HUDEP-2 (cell line): ENCODE measurements at regions not wholly inside any gene's neighbourhood (a gene's known extent, or its start where the extent isn't known, plus 50 kb on each side); places are given as distances from the start of the nearest gene placed in this dataset.
"Not testable (repeated sequence)": the region's sequence is repeated elsewhere in the genome, so short reads cannot be mapped to it uniquely, and the experiment has no call there.

Experiments used
- DNase-seq, 76 experiments: peaks; one replicate each; lab custom pipeline; 2025; ENCODE audit not compliant: unreplicated experiment in 76 of 76; lab: John Stamatoyannopoulos, UW

DNA sequence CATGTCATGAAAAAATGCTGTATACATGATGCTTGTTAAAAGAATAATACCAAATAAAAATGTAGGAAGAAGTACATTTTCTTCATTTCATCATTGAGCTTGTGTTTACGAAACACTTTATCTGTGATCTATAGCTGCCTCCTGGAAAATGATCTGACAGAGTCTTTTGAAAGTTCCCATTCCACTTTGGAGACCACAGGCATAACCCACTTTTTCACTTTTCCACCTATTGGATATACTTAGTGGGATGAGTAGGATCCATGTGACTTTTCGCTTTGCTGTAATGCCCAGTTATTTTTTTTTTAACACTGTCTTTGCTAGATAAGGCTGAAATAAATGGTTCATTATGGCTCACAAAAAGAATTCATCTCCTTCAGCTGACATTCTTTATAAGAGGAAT is 773.0 kb upstream of the AMELY start:
- no peak for DNase-seq

DNA sequence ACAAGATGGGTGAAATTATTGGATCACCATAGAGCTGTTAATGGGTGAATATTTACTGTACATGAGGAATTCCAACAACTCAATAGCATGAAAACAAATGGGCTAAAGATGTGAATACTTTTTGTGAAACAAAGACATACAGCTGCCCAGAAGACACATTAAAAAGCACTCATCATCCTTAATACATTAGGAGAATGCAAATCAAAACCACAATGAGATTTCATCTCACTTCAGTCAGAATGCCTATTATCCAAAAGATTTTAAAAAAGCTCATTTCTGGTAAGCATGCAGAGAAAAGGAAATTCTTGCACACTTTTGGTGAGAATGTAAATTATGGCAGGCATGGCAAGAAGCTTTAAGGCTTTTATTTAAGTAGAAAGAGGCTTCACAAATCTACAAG is 770.8 kb upstream of the AMELY start:
- DNase-seq: no peak

DNA sequence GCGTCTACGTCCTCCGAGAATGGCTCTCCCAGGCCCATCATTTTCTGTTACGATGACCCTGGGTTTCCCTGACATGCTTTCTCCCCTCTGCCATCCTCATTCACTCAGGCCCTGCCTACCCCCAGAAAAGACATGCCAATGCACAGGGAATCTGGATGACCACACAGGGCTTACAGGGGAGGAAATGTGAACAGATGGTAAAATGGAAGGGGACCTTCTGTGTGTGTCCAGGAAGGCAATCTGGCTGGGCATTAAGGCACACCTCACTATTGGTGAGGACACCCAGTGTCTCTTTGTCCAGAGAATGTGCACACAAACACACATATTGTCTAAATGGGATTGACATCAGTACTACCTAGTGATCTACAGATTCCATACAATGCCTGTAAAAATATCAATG is 769.9 kb upstream of the AMELY start:
- DNase-seq: no peak

GRCh38 chrY:7674465-7674864 is 762.9 kb upstream of the AMELY start:
- no peak for DNase-seq

DNA sequence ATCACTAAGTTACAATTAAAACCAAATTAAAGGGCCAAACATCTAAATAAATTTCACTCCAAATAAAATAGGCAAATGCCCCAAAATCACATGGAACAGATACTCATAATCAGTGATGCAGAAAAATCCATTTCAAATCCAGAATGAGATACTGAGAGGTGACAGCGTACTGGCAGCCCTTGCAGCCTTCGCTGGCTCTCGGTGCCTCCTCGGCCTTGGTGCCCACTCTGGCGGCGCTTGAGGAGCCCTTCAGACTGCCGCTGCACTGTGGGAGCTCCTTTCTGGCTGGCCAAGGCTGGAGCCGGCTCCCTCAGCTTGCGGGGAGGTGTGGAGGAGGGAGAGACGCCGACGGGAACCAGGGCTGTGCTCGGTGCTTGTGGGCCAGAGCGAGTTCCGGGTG is 761.2 kb upstream of the AMELY start:
- no peak for DNase-seq

GRCh38 chrY:7663261-7663660 is 751.7 kb upstream of the AMELY start:
- no peak for DNase-seq

DNA sequence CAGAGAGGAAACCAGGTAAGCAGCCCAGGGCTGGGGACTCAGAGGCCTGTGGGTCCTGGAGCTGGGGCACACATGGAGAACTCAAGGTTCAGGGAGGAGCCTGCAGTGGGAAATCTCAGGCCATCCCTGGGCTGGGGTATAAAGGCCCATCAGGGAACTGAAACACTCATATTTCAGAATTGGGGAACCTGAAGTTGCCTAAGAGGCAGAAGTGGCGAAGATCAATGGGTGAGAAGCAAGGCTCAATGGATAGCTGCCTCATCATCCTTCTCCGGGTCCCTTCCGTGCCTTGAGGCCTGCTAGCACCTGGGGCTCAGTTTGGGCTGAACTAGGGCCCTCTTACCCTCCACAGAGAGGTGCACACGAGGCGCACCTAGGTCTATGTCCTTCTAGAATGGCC is 747.5 kb upstream of the AMELY start:
- no peak for DNase-seq

- DNase-seq: no peak
Observed at GRCh38 chrY:7656596-7656995, 745.0 kb upstream of the AMELY start.

GRCh38 chrY:7654985-7655384 is 743.4 kb upstream of the AMELY start:
- no peak for DNase-seq

DNA sequence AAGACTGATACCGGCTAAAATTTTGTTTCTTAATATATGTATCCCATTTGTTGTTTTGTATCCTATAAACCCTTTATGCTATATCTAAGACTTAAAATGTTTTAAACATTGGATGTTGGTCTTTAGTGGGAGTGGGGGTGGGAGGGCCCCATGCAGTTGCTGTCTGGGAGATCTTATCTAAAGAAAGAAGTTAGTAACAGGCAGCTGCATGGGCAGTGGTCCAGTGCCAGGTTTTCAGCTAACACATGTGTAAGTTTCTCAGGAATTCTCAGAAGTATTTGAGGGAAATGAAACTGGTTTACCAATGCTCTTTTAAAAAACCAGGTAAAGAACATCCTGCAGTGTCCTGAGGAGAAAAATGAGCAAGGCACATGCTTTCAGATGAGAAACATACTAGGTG is 738.3 kb upstream of the AMELY start:
- DNase-seq: not testable (repeated sequence)
